Upper lobe of right lung (tissue), 1 donor: ENCODE measurements at regions not wholly inside any gene's neighbourhood (a gene's known extent, or its start where the extent isn't known, plus 50 kb on each side); places are given as distances from the start of the nearest gene placed in this dataset.

Experiments
- ATAC-seq: fragments of 200-7000 bp; cut with Tn5 transposase; one replicate; pipeline ENCODE4 v1.9.1; 2020; ENCODE audit warnings: mild to moderate bottlenecking, moderate library complexity
- DNase-seq: peaks from one replicate; pipeline ENCODE4 v3.0.0-alpha.2; 2020
- H3K27ac ChIP-seq: fragments of 200-600 bp; one replicate; pipeline ENCODE4 v1.8.0; 2022
- H3K27me3 ChIP-seq: fragments of 200-600 bp; one replicate; pipeline ENCODE4 v1.8.0; 2022; ENCODE audit warnings: mild to moderate bottlenecking
- H3K36me3 ChIP-seq: fragments of 200-600 bp; one replicate; pipeline ENCODE4 v1.8.0; 2022
- H3K4me1 ChIP-seq: fragments of 200-600 bp; one replicate; pipeline ENCODE4 v1.8.0; 2022
- H3K4me3 ChIP-seq: fragments of 200-600 bp; one replicate; pipeline ENCODE4 v1.8.0; 2022; ENCODE audit warnings: mild to moderate bottlenecking
- H3K9me3 ChIP-seq: fragments of 200-600 bp; one replicate; pipeline ENCODE4 v1.8.0; 2022
- CTCF ChIP-seq: fragments of 200-600 bp; IDR thresholded peaks from one replicate; pipeline ENCODE4 v1.8.0; 2022; ENCODE audit warnings: antibody characterized with exemption
- intact Hi-C: fragments of 100-400 bp; cut with DNase I; formaldehyde crosslinking; loops from one replicate; pipeline ENCODE4 v1.11.0; 2022
- donor health status: DM: no; HTN: yes; CAD: no; lungs with severe emphysema.

- Histone ChIP-seq H3K9me3 (no peaks in the 10 kb centered on the region), H3K4me1 (peaks cover 33% of the 10 kb centered on the region), H3K27ac (no peak overlapping the region), H3K4me3 (no peak overlapping the region), H3K27me3 (no peaks in the 10 kb centered on the region), H3K36me3 (no peaks in the 10 kb centered on the region)
- intact Hi-C loops: loop anchor here (10.0 kb wide), 1 partner anchor 271 kb away; no protein-coding TSS in a partner anchor
- no peak for TF ChIP-seq CTCF
- no peak for DNase-seq
- peak; percentile 4 for ATAC-seq
Observed at GRCh38 chr2:64325852-64326577, 127.9 kb upstream of the LGALSL start.

- Histone ChIP-seq H3K27ac (no peak overlapping the region), H3K9me3 (no peaks in the 10 kb centered on the region), H3K4me3 (no peak overlapping the region), H3K27me3 (no peaks in the 10 kb centered on the region), H3K36me3 (no peaks in the 10 kb centered on the region), H3K4me1 (peaks cover 39% of the 10 kb centered on the region)
- intact Hi-C loops: loop anchor here (10.0 kb wide), 1 partner anchor 272 kb away; no protein-coding TSS in a partner anchor
- TF ChIP-seq CTCF: no peak
- DNase-seq (no peak), ATAC-seq (no peak)
Observed at GRCh38 chr2:64326578-64327050, 127.3 kb upstream of the LGALSL start.

GRCh38 chr2:64327129-64327509 is 126.8 kb upstream of the LGALSL start:
- Histone ChIP-seq H3K27me3 (no peaks in the 10 kb centered on the region), H3K36me3 (no peaks in the 10 kb centered on the region), H3K4me3 (no peak overlapping the region), H3K4me1 (peaks cover 40% of the 10 kb centered on the region), H3K27ac (no peak overlapping the region), H3K9me3 (no peaks in the 10 kb centered on the region)
- ATAC-seq (no peak), DNase-seq (no peak)
- no peak for TF ChIP-seq CTCF
- intact Hi-C loops: loop anchor here (10.0 kb wide), 1 partner anchor 272 kb away; no protein-coding TSS in a partner anchor

GRCh38 chr2:64327510-64328414 is 126.2 kb upstream of the LGALSL start:
- intact Hi-C loops: loop anchor here (10.0 kb wide), 1 partner anchor 273 kb away; no protein-coding TSS in a partner anchor
- H3K27me3 ChIP-seq: no peaks in the 10 kb centered on the region
- H3K27ac ChIP-seq: peak overlapping the region; percentile 44
- no peaks in the 10 kb centered on the region for H3K9me3 ChIP-seq
- no peaks in the 10 kb centered on the region for H3K36me3 ChIP-seq
- peaks cover 40% of the 10 kb centered on the region for H3K4me1 ChIP-seq
- peak overlapping the region; percentile 19 for H3K4me3 ChIP-seq
- ATAC-seq (peak; percentile 81), DNase-seq (peak; percentile 77)
- peak; percentile 52 for TF ChIP-seq CTCF

GRCh38 chr2:64328415-64328722 is 125.6 kb upstream of the LGALSL start:
- Histone ChIP-seq H3K36me3 (no peaks in the 10 kb centered on the region), H3K27ac (peak overlapping the region; percentile 44), H3K4me1 (peaks cover 40% of the 10 kb centered on the region), H3K9me3 (no peaks in the 10 kb centered on the region), H3K4me3 (no peak overlapping the region), H3K27me3 (no peaks in the 10 kb centered on the region)
- intact Hi-C loops: loop anchor here (10.0 kb wide), 1 partner anchor 274 kb away; no protein-coding TSS in a partner anchor
- ATAC-seq (no peak), DNase-seq (no peak)
- no peak for TF ChIP-seq CTCF
